GM12878 (cell line): ENCODE measurements at regions not wholly inside any gene's neighbourhood (a gene's known extent, or its start where the extent isn't known, plus 50 kb on each side); places are given as distances from the start of the nearest gene placed in this dataset.

Source experiments
- CTCF ChIP-seq, 3 experiments: IDR thresholded peaks in 2 of 3; conservative IDR thresholded peaks in 1 of 3; 2 replicates each; pipeline ENCODE4 v1.5.1; 2011; ENCODE audit warnings: low read depth in 3 of 3, low read length in 3 of 3, mild to moderate bottlenecking in 3 of 3, control low read depth in 2 of 3, moderate library complexity in 2 of 3, inconsistent platforms in 1 of 3, mixed read lengths in 1 of 3; ENCODE audit not compliant: control insufficient read depth in 2 of 3, insufficient read depth in 1 of 3; ENCODE audit errors: extremely low read depth in 1 of 3
- PBX3 ChIP-seq: IDR thresholded peaks from 2 replicates; pipeline ENCODE4 v1.6.1; 2011; ENCODE audit warnings: mild to moderate bottlenecking, low read depth, low read length, moderate library complexity; ENCODE audit not compliant: insufficient replicate concordance
- SRF ChIP-seq, 2 experiments: IDR thresholded peaks; 2 replicates each; pipeline ENCODE4 v1.6.1; 2011; ENCODE audit warnings: low read depth in 2 of 2, low read length in 2 of 2, mild to moderate bottlenecking in 1 of 2, moderate library complexity in 1 of 2

- TF ChIP-seq SRF (IDR thresholded peaks at IDR 0.05; ENCODE audit: low read depth in 2 of 2, low read length in 2 of 2): no peak
- no peak for TF ChIP-seq PBX3
- no peak for TF ChIP-seq CTCF (IDR thresholded peaks at IDR 0.05 in 2 of 3, conservative IDR thresholded peaks at IDR 0.05 in 1 of 3; ENCODE audit: control insufficient read depth in 2 of 3, extremely low read depth in 1 of 3, insufficient read depth in 1 of 3, low read depth in 3 of 3, low read length in 3 of 3)
Measured at GRCh38 chr2:145650226-145650625, 1130.3 kb upstream of the ZEB2 start.
